Stimulated activated CD8-positive, alpha-beta memory T cell treated with anti-CD3 and anti-CD28 coated beads, Interleukin-15, amount 100 ng/mL, for 4 hours (primary cell): ENCODE measurements at regions not wholly inside any gene's neighbourhood (a gene's known extent, or its start where the extent isn't known, plus 50 kb on each side); places are given as distances from the start of the nearest gene placed in this dataset.
"Not testable (repeated sequence)": the region's sequence is repeated elsewhere in the genome, so short reads cannot be mapped to it uniquely, and the experiment has no call there.

ENCODE experiments used
- DNase-seq, 2 donors: peaks; one replicate each; pipeline ENCODE4 v3.0.0-alpha.2; 2020; ENCODE audit warnings: low read depth in 2 of 2

DNA sequence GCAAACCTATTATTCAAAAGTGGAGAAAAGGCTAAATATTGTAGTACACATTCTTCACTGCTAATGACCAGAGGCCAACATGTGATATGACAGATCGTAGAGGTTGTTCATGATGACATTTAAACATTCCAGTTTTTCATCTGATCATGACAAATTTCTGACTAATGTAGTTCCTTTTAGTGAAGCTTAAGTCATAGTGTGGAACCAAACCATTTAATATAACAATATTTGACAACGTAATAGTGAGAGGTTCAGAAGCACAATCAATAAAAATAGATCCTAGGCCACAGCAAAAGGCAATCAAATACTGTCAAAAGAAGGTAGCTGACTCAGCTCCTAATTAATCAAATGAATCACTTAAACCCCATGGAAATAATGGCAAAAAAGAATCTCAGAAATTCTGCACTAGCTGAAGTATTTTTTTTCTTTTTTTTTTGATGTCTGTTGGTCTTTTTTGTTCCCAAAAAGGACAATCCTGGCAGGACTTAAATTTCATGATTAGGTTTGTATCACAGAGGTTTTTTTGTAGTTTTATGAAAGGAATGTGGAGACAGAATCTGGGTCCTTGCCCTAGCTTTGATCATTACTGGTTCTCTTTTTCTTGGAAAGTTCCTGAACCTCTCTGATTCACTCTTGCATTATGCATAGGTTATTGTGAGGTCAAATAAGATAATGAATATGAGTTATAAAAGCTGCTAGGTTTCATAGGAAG, 795.0 kb downstream of the DTWD2 start:
- no peak for DNase-seq

DNA sequence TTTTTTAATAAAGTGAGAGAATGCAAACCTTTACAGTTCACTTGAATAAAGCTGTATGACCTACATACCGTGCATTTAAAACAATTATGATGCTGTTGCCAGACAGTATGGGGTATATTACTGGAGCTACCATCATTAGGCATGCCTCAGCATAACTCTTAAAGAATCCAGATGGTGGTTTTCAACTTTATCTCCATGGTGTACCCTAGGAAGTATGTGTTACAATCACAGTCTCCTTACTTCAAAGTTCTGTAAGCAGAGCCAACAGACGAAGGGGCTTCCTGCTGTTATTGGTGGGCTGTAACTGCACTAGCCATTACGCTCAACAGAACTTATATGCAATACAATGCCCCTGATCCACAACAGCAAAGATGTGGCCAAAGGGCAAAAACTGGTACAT, 803.3 kb downstream of the DTWD2 start:
- no peak for DNase-seq

DNA sequence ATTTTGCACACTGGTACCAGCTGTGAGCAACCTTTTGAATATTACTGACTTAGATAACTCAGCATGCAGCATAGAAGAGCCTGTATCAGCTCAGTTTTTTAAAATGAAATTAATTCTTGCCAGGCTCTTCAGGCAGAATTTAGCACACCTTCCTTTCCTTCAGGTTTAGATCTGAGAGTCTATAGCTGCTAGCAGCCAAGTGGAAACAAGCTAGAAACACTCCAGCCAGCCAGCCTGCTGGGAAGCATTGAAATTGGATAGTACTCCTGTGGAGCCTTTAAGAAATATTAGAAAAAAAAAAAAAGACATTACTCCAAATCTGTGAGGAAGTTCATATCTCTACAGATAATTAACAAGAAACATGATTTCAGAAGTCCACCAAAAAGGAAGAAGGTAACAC, 812.2 kb downstream of the DTWD2 start:
- DNase-seq, result no peak

DNA sequence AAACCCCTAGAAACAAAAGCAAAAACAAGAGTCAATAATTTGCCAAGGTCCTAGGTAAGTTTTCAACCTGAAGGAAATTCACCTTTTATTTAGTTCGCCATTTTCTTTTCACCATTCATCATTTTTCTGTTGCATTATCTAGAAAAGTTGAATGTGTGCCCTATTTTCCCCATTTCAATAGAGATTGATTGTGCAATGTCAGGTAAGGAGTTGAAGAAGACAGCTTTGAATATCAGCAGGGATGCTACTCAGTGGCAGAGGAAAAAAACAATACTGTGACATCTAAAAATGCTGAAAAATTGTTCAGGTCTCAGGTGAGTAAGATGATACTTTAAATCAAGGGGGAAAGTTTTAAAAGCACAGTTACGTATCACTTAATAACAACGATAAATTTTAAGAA, 813.7 kb downstream of the DTWD2 start:
- no peak for DNase-seq

DNA sequence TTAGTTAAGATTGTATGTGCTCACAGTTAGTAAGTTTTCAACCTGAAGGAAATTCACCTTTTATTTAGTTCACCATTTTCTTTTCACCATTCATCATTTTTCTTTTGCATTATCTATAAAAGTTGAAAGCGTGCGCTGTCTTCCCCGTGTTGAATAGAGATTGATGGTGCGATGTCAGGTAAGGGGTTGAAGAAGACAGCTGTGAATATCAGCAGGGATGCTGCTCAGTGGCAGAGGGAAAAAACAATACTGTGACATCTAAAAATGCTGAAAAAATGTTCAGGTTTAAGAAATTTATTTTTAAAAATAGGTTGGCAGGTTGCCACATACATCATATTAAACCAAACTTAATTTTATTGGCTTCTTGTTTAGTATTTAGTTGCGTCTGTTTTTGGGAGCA, 815.0 kb downstream of the DTWD2 start:
- no peak for DNase-seq

DNA sequence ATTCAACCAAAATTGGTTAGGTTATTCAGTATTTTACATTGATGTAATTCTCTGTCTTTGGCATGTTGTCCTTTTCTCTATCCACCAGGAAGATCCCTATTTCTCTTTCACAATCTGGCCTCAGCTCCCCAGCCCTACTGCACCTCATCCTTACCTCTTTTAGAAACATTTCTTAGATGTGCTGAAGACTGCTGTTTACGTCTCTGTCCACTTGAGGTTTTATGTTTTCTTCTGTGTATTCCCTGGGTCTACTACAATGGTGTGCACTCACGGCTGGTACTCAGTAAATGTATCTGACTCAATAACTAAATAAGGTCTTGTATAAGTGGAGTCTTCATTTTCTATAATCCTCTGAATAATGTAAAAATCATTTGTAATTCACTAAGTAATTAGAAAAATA, 822.7 kb downstream of the DTWD2 start:
- no peak for DNase-seq

DNA sequence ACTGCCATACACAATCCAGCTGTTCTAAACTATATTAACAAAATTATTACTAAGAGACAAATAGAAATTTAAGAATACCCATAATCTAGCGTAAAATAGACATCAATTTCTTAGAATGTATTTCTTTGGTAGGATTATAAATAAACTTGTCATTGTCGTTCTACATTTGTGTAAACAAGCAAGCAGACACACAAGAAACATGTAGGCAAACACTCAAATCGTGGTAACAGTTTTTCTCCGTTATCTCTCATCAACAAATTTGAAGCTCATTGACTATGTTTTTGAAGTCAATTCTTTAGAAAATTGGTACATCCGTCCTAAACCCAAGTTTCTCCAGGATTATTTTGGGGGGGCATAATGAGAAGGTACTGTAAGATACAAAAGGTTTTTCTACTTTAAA, 832.2 kb downstream of the DTWD2 start:
- no peak for DNase-seq

DNA sequence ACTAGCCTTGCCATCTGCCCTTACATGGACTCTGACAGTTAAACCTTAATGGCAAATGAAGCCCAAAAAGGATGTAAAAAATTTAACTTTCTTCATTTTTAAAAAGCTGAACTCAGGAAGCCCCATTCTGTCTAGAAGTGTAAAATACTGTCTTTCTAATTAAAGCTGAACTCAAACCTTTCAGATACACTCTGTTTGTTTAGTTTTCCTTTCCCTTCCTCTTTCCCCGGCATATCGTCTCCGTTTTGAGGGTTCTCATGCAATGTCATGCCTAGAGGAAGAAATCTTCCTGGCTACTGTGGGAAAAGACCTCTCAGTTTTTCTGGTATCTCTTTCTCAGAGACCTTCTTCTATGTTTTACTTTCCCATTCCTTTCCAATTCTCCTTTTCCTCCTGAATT, 841.5 kb downstream of the DTWD2 start:
- DNase-seq, result no peak

DNA sequence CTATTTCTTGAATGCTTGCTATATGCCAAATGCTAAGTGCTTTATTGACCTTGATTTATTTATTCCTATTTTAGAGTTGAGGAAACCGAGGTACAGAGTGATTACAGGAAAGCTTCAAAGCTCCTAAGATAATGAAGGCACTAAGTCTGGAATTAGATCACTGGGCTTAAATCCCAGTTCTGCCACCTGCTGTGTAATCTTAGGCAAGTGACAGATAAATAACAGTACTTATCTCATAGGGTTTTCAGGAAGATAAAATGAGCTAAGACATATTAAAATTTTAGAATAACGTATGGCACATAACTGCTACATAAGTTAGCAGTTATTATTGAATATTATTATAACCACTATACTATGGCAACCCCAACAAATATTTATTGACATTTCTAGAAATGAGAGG, 843.8 kb downstream of the DTWD2 start:
- no peak for DNase-seq

DNA sequence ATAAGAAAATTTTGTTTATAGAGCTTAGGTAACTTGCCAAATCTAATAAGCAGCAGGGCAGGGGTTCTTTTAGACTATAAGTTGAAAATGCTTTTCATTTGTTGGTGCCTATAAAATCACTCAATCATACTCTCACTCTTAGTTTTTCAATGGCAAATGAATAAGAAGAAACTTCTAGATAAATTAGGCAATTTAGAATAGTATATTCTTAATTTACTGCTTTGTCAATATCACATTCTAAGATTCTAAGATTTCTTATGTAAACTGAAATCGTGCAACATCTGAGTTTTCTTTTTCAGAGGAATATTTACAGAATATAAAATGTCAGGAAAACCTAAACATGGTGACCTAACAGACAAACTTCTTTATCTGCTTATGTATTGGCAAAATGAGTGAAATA, 849.0 kb downstream of the DTWD2 start:
- DNase-seq, result no peak

DNA sequence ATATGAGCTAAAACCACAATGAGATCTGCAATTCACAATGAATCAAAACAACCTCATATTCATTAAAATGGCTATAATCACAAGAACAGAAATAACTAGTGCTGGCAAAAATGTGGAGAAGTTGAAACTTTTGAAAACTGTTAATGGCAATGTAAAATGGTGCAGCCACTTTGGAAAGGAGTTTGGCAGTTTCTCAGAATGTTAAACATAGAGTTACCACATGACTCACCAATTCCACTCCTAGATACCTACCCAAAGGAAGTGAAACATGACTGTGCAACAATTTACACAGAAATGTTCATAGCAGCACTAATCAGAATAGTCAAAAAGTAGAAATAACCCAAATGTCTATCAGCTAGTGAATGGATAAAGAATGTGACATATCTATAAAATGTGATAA, 862.2 kb downstream of the DTWD2 start:
- no peak for DNase-seq

DNA sequence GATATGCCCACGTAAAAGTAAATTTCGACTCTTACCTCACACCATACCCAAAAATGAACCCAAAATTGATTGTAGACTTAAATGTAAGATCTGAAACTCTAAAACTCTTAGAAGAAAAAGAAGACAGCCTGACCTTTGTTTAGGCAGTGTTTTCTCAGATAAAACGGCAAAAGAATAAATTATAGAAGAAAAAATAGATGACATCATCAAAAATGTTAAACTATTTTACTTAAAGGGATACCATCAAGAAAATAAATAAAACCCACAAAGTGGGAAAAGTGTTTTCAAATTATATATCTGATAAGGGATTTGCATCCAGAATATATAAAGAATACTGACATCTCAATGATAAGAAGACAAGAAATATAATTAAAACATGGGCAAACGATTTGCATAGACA, 862.7 kb downstream of the DTWD2 start:
- no peak for DNase-seq

DNA sequence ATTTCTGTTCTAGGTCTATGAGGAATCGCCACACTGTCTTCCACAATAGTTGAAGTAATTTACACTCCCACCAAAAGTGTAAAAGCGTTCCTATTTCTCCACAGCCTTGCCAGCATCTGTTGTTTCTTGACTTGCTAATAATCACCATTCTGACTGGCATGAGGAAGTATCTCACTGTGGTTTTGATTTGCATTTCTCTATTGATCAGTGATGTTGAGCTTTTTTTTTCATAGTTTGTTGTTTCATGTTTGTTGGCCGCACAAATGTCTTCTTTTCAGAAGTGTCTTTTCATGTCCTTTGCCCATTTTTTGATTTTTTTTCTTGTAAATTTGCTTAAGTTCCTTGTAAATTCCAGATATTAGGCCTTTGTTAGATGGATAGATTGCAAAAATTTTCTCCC, 867.1 kb downstream of the DTWD2 start:
- no peak for DNase-seq

DNA sequence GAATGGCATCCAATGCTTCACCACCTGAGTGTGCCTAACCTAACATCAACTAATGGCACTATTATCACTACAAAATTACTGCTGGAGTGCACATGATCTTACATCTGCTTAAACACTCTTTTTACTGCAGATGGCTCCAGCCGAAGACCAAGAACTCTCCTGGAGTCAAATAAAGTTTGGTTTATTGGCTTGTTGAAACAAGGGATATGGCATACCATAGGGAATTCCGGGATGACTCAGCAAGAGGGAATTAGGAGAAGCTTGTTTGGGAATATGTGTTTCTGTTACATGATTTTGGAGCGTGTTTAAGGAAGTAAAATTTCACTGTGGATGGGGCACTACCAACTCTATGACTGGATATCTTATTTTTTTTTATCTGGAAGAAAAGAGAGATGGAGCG, 872.6 kb downstream of the DTWD2 start:
- no peak for DNase-seq

DNA sequence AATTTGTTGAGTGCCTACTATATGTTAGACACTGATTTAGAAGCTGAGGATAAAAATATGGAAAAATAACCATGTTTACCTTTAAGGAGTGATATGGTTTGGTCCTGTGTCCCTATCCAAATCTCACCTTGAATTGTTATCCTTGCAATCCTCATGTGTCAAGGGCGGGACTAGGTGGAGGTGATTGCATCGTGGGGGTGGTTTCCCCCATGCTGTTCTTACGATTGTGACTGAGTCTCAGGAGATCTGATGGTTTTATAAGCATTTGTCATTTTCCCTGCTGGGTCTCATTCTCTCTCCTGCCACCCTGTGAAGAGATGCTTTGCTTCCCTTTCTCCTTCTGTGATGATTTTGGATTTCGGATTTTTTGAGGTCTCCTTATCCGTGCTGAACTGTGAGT, 876.4 kb downstream of the DTWD2 start:
- DNase-seq, result no peak

DNA sequence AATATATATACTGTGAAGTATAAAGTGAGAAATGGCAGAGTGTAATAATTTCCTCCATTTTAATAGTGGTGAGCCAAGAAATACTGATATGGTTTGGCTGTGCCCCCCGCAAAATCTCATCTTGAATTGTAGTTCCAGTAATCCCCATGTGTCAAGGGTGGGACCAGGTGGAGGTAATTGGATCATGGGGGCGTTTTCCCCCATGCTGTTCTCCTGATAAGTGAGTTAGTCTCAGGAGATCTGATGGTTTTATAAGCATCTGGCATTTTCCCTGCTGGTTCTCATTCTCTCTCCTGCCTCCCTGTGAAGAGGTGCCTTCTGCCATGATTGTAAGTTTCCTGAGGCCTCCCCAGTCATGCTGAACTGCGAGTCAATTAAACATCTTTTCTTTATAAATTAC, 881.1 kb downstream of the DTWD2 start:
- DNase-seq, result not testable (repeated sequence)

DNA sequence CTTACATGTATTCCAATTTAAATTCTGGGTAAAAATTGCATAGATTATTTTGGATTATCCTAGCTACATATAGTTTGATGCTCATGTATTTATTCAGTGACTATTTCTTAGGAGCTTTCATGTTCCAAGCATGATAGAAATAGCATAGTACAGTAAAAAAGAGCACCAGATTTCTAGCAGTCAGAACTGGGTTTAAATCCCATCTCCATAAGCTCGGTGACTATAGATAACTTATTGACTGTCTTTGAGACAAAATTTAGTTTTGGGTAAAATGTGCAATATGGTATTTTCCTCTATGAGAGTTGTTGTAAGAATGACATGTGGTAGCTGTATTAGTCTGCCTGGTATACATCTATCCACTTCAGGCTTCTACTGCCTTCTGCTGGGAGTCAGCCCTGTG, 889.6 kb downstream of the DTWD2 start:
- no peak for DNase-seq

DNA sequence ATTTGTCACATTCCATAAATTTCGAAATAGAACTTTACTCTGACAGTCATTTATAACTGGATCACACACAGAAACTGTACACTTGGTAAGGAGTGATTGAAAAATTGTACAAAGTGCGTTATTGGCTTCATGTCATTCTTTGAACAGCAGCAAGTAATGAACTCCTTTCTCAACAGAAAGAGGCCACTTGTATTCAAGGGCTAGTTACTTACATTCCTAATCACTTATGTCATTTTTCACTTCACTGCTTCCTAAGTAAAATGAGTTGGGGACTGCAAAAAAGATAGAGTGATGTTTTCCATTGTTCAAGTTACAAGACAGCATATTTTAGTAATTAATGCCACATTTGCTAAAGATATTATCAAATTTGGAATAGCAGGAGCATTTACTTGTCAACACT, 893.2 kb downstream of the DTWD2 start:
- DNase-seq, result no peak

DNA sequence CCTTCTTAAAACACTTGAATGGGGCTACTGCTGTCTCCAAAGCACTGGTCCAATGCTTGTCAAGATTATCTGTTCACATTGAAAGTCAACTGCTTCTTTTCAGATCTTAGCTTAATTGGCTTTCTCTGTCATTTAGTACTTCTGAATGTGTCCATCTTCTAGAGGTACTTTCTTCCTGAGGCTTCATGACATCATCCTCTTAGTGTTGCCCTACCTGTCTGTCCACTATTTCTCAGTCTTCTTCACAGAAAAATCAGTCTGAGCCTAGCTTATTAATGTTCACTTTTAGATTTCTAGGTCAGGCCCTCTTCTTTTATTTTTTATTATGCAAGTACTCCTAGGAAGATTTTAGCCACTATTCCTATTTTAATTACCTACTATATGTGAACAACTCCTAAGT, 899.9 kb downstream of the DTWD2 start:
- no peak for DNase-seq

DNA sequence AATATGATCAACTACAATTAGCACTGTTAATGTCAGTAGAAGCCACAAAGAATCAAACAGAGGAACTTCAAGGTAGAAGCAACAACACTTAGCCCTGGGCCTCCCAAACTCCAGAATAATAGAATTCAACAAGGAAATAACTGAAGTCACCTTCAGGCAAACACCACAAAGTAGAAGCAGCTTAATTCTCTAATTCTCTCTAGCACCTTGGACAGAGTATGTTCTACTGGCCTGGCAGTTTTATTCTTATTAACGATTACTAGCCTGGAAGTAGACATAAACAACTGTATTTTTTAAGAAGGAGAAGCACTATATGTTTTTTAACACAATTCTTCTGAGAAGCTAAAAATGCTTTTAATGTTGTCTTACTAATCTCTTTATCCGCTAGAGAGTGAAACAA, 911.9 kb downstream of the DTWD2 start:
- no peak for DNase-seq

DNA sequence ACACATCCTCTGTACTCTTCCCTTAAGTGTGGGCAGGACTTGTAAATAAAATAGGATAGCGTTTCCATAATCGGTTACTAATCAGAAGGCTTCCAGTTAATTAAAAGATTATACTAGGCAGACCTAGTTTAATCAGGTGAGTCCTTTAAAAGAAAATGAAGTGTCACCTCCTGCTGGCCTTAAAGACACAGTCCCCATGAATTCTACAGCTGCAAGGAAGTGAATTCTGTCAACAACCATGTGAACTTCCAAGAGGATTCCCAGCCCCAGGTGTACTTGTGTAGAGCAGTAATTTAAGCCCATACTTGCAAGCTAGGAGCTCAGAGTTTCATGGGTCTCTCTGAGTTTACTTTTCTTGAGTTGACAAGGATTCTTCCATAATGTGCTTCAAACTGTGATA, 918.3 kb downstream of the DTWD2 start:
- DNase-seq, result no peak

DNA sequence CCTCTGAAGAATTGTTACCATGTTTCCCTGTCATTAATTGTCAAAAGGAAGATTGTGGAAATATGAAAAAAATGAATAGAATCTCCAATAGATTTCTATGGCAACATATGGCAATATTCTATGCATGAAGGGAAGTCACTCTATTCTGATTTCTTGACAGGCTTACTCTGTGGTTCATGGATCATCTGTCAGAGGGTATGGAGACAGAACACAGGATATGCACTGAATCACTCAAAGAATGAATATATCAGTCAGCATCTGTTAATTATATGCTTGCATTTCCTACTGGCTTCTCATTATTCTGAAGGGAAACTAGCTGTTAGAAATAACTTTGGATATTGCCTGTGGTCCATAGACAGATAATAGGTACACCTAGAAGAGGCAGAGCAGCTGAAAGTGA, 918.9 kb downstream of the DTWD2 start:
- DNase-seq, result no peak

DNA sequence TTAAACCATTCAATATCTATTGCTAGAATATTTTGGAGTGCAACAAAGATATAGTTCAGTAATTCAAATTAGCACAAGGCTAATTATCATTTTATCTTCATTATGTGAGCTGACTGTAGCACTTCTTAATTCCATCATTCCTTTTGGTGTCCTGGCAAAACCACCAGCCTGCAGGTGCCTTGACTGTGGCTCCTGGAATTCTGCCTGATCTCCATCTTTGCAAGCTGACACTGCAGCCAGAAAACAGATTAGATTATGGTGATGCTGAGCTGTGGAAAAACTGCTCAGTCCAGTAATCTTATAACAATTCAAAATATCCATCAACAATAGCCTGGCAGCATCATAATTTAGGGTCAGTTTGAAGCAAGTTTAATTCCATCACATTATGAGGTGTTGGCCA, 919.5 kb downstream of the DTWD2 start:
- DNase-seq, result no peak

DNA sequence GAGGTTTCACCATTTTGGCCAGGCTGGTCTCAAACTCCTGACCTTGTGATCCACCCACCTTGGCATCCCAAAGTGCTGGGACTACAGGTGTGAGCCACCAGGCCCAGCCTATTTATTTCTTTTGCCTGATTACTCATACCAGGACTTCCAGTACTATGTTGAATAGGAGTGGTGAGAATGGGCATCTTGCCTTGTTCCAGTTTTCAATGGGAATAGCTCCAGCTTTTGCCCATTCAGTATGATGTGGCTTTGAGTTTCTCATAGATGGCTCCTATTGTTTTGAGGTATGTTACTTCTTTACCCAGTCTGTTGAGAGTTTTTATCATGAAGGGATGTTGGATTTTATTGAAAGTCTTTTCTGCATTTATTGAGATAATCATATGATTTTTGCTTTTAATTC, 924.5 kb downstream of the DTWD2 start:
- DNase-seq, result not testable (repeated sequence)

DNA sequence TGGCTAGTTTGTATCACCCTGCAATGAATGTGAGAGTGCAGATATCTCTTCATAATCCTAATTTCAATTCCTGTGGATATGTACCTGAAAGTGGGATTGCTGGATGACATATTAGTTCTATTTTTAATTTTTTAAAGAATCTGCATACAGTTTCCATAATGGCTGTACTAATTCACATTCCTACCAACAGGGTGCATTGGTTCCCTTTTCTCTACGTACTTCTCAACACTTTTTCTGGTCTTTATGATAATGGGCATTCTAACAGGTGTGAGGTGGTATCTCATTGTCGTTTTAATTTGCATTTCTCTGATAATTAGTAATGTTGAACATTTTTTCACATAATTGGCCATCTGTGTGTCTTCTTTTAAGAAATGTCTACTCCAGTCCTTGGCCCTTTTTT, 927.5 kb downstream of the DTWD2 start:
- no peak for DNase-seq
